Mesothelial cell of epicardium (in vitro differentiated cells): ENCODE measurements at regions not wholly inside any gene's neighbourhood (a gene's known extent, or its start where the extent isn't known, plus 50 kb on each side); places are given as distances from the start of the nearest gene placed in this dataset.
"Not testable (repeated sequence)": the region's sequence is repeated elsewhere in the genome, so short reads cannot be mapped to it uniquely, and the experiment has no call there.

Experiments
- DNase-seq, 2 experiments: peaks; one replicate each; pipeline ENCODE4 v3.0.0; 2021; ENCODE audit warnings: low spot score in 2 of 2; ENCODE audit not compliant: unreplicated experiment in 2 of 2
- H3K27ac Mint-ChIP-seq: 2 replicates; pipeline ENCODE4 v1.8.0; 2021; ENCODE audit warnings: mixed read lengths
- H3K27me3 Mint-ChIP-seq: 2 replicates; pipeline ENCODE4 v1.8.0; 2021; ENCODE audit warnings: low read depth, mixed read lengths
- H3K36me3 Mint-ChIP-seq: 2 replicates; pipeline ENCODE4 v1.8.0; 2021; ENCODE audit warnings: mixed read lengths
- H3K4me1 Mint-ChIP-seq: 2 replicates; pipeline ENCODE4 v1.8.0; 2021; ENCODE audit warnings: mixed read lengths
- H3K4me3 Mint-ChIP-seq: 2 replicates; pipeline ENCODE4 v1.8.0; 2021; ENCODE audit warnings: mild to moderate bottlenecking, moderate library complexity, mixed read lengths
- H3K9me3 Mint-ChIP-seq: 2 replicates; pipeline ENCODE4 v1.8.0; 2021; ENCODE audit warnings: mixed read lengths
- TF ChIP-seq, protein P1 (sequence below): fragments of 200-600 bp; sonication (generic); IDR thresholded peaks from one replicate; pipeline ENCODE4 v1.5.0; 2021; ENCODE audit warnings: antibody characterized with exemption; ENCODE audit not compliant: unreplicated experiment

DNA sequence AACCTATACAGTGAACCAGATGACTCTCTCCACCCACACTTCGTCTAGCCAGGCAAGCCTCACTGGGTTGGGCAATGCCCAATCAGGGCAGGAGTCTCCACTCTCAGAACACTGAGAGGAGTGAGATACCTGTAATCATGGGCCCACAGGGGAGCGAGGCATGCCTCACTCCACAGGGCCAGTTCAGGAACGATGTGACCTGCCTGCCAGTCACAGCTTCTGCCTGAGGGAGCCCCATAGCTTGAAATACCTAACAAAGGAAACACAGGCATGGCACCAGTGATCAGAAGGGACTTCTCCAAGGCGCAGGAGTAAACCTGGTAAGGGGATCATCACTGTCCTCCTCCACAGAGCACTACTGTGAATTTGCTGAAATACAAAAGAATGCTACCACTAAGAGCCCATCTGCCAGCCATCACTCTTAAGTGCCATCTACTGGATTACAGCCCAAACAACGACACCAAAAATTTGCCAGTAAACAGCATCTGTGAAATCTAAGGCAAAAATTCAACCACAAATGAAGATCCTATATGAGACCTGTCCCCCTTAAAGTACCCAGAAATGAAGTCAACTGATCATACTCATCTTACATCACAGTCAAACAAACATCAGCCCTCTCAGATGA, 689.9 kb upstream of the SEMA6D start:
- H3K36me3 Mint-ChIP-seq = no peaks in the 10 kb centered on the region
- H3K4me3 Mint-ChIP-seq = no peak overlapping the region
- H3K27ac Mint-ChIP-seq = no peak overlapping the region
- no peaks in the 10 kb centered on the region for H3K27me3 Mint-ChIP-seq
- no peak for DNase-seq
- H3K4me1 Mint-ChIP-seq = no peaks in the 10 kb centered on the region
- peaks cover 36% of the 10 kb centered on the region for H3K9me3 Mint-ChIP-seq
- TF ChIP-seq, protein P1, sequence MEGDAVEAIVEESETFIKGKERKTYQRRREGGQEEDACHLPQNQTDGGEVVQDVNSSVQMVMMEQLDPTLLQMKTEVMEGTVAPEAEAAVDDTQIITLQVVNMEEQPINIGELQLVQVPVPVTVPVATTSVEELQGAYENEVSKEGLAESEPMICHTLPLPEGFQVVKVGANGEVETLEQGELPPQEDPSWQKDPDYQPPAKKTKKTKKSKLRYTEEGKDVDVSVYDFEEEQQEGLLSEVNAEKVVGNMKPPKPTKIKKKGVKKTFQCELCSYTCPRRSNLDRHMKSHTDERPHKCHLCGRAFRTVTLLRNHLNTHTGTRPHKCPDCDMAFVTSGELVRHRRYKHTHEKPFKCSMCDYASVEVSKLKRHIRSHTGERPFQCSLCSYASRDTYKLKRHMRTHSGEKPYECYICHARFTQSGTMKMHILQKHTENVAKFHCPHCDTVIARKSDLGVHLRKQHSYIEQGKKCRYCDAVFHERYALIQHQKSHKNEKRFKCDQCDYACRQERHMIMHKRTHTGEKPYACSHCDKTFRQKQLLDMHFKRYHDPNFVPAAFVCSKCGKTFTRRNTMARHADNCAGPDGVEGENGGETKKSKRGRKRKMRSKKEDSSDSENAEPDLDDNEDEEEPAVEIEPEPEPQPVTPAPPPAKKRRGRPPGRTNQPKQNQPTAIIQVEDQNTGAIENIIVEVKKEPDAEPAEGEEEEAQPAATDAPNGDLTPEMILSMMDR = no peak

DNA sequence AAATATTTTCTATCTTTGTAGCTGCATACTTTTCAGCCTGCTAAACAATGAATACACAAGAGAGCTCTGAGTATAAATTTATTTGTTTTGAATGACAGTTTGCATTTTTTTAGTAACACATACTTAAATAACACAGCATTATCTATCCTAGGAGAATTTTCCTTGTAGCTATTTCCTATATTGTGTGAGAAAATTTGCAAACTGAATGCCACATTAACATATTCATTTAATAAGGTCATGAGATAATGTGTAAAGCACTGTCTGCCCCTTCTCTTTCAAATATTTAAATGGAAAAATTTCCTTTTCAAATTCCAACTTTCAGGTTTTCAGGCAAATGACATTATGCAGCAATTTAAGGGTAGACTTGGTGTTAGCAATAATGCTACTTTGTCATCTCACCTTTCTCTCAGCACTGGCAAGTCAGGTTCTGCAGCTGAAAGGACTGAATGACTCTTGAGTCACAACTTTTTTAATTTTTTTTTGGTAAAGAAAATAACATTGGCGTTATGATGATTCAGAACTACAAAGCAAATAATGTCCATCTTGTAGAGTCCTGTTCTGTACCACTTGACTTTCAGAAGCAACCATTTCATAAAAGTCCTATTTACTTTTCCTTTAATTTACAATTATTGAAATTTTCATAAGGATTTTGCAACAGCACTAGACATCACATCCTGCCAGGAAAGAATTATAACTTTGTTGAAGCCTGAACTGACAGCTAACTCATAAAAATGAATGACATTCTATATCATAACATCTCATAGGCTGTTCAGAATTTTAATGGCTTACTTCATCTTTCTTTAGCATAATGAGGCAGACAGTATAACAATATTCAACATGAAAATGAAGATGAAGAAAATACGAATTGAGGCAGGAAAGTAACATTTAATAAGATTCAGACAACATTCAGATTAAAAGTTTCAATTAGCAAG, 681.6 kb upstream of the SEMA6D start:
- Mint-ChIP-seq H3K27ac (no peak overlapping the region), H3K4me1 (peaks cover 23% of the 10 kb centered on the region), H3K4me3 (no peak overlapping the region), H3K27me3 (no peaks in the 10 kb centered on the region), H3K36me3 (no peaks in the 10 kb centered on the region), H3K9me3 (peaks cover 14% of the 10 kb centered on the region)
- TF ChIP-seq, protein P1 = no peak
- DNase-seq = no peak

DNA sequence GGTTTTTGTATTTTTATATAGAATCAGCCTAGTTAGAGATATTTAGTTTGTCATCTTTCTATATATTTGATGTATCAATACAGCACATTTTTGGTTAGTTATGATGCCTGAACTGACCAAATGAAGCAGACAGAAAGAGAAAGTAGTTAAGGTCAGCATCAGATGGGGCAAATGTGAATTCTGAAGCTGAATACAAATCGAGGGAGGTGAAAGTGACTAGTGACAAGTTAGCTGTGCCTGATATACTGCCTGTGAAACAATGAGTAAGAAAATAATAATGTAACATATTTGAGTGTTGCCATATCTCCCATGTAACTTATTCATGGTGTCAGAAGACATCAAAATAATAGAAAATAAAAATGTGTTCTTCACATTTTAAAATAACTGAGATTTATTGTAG, 680.3 kb upstream of the SEMA6D start:
- Mint-ChIP-seq H3K27me3 (no peaks in the 10 kb centered on the region), H3K4me3 (no peak overlapping the region), H3K9me3 (peaks cover 3% of the 10 kb centered on the region), H3K27ac (no peak overlapping the region), H3K36me3 (no peaks in the 10 kb centered on the region), H3K4me1 (peaks cover 32% of the 10 kb centered on the region)
- no peak for DNase-seq
- TF ChIP-seq, protein P1 = no peak

DNA sequence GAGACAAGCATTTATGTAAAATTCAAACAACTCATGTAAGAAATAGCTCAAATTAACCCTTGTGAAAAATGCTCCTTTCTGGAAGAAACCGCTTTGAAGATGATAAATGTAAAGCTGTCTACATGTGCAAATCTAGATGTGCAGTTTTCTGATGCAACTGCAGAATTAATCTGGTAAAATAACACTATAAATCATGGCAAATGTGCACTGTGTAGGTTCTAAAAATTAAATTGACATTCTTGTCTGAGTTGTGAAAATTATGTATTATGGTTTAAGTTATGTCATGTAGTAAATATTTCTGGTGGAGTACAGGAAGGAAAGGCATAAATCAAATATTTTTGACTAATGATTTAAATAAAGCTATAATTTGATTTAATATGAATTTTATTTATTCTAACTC, 678.1 kb upstream of the SEMA6D start:
- Mint-ChIP-seq H3K4me3 (no peak overlapping the region), H3K4me1 (peaks cover 32% of the 10 kb centered on the region), H3K36me3 (no peaks in the 10 kb centered on the region), H3K9me3 (no peaks in the 10 kb centered on the region), H3K27me3 (no peaks in the 10 kb centered on the region), H3K27ac (no peak overlapping the region)
- DNase-seq = no peak
- TF ChIP-seq, protein P1 = no peak

DNA sequence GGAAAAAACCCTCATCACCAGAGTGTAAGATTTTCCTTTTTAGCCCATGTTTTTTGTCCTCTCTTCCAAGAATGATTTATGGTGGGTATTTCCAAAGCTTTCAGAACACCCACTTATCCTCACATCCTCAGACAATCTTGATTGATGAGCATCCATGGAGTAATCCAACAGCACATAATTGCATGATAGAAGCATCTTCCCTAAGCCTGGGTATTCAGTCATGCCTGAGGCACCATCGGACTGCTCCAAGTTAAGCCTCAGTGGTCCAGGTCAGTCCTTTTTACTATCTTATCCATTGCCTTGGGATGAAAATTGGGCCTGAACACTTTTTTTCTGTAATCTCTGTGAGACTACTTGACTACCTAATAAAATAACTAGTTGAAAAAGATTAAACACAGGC, 676.0 kb upstream of the SEMA6D start:
- H3K4me3 Mint-ChIP-seq = no peak overlapping the region

DNA sequence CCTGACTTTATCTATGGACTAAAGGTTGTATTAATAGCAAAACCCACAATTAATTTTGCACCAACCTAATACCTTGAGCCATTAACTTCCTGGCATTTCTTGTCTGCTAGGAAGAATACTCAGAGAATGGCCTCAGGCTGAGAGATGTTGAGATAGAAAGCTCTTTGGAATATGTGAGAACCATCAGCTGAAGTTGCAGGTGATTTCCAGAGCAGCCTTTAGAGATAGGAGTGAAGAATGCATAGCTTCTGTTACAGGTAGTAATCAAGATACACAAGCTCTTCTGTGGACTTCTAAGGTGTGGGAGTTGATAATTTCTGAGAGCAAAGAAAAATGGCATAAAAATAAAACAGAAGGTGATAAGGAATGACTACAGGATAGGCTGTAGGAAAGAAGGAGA, 669.3 kb upstream of the SEMA6D start:
- Mint-ChIP-seq H3K4me1 (peaks cover 23% of the 10 kb centered on the region), H3K9me3 (peaks cover 11% of the 10 kb centered on the region), H3K27ac (peak overlapping the region; percentile 47)
- not testable (repeated sequence) for H3K36me3 Mint-ChIP-seq, H3K27me3 Mint-ChIP-seq, H3K4me3 Mint-ChIP-seq, DNase-seq

More for the DNA sequence above, 676.0 kb upstream of the SEMA6D start:
- TF ChIP-seq, protein P1 = no peak
- peaks cover 32% of the 10 kb centered on the region for H3K4me1 Mint-ChIP-seq
- no peak for DNase-seq
- no peaks in the 10 kb centered on the region for H3K36me3 Mint-ChIP-seq
- H3K27me3 Mint-ChIP-seq = no peaks in the 10 kb centered on the region
- H3K27ac Mint-ChIP-seq = no peak overlapping the region
- peaks cover 4% of the 10 kb centered on the region for H3K9me3 Mint-ChIP-seq
